HCT116 (cell line): ENCODE measurements at regions not wholly inside any gene's neighbourhood (a gene's known extent, or its start where the extent isn't known, plus 50 kb on each side); places are given as distances from the start of the nearest gene placed in this dataset.

Source experiments
- ATAC-seq: fragments of 200-7000 bp; cut with Tn5 transposase; 2 replicates; pipeline ENCODE4 v1.9.1; 2020; ENCODE audit warnings: mild to moderate bottlenecking, moderate library complexity
- BruUV-seq: library from RNA; stranded (reverse); fragments of 400-500 nt; replicated peaks from 2 replicates; lab custom pipeline; 2021; lab: Mats Ljungman, UMichigan
- CTCF ChIA-PET: fragments of 300-600 bp; sonication (Branson Sonifier 250); formaldehyde crosslinking; loops from one replicate; lab custom pipeline; 2021; ENCODE audit warnings: antibody characterized with exemption; lab: Charles Lee
- POLR2A ChIA-PET: fragments of 300-600, 350-600 bp; sonication (Branson Sonifier 250); formaldehyde crosslinking; loops from one replicate; lab custom pipeline; 2021; ENCODE audit warnings: antibody characterized with exemption; lab: Charles Lee
- RAD21 ChIA-PET, 2 experiments: fragments of 300-600 bp; sonication (Branson Sonifier 250); formaldehyde crosslinking; loops; one replicate each; lab custom pipeline; 2023; ENCODE audit warnings: low total read pairs in 2 of 2; ENCODE audit not compliant: uncharacterized antibody in 2 of 2, unreplicated experiment in 2 of 2, low non-redundant PET in 1 of 2; lab: Charles Lee
- DNase-seq: peaks from one replicate; pipeline ENCODE4 v3.0.0-alpha.2; 2010; ENCODE audit warnings: low read depth, low spot score
- H2AFZ ChIP-seq: fragments of 200-600 bp; shearing (Covaris generic), sonication (generic); 2 replicates; pipeline ENCODE4 v1.6.1; 2017; ENCODE audit warnings: low read depth, mixed run types, mixed read lengths, antibody characterized with exemption, low read length; ENCODE audit not compliant: poor library complexity, severe bottlenecking
- H3K27ac ChIP-seq: 2 replicates; pipeline ENCODE4 v1.5.1; 2012; ENCODE audit warnings: low read depth, low read length
- H3K27me3 ChIP-seq: fragments of 200-600 bp; sonication (generic); 2 replicates; pipeline ENCODE4 v1.6.1; 2016; ENCODE audit warnings: mixed run types, low read length, mixed read lengths; ENCODE audit not compliant: insufficient read depth
- H3K36me3 ChIP-seq, 2 experiments: fragments of 200-500 bp in 1 of 2; fragments of 200-600 bp in 1 of 2; sonication (Bioruptor generic) in 1 of 2; sonication (generic) in 1 of 2; 2 replicates each; pipeline versions ENCODE4 v1.5.1 to v1.6.1; 2014 to 2016; ENCODE audit warnings: low read length in 2 of 2, inconsistent platforms in 1 of 2, mixed read lengths in 1 of 2, mixed run types in 1 of 2; ENCODE audit not compliant: insufficient read depth in 2 of 2, control insufficient read depth in 1 of 2
- H3K4me1 ChIP-seq, 2 experiments: fragments of 200-600 bp in 1 of 2; sonication (generic) in 1 of 2; 2 replicates each; pipeline versions ENCODE4 v1.5.1 to v1.6.1; 2012 to 2017; ENCODE audit warnings: low read length in 2 of 2, inconsistent platforms in 1 of 2, mild to moderate bottlenecking in 1 of 2, mixed read lengths in 1 of 2, mixed run types in 1 of 2, moderate library complexity in 1 of 2; ENCODE audit not compliant: insufficient read depth in 2 of 2, control insufficient read depth in 1 of 2
- H3K4me2 ChIP-seq: fragments of 200-600 bp; sonication (generic); 2 replicates; pipeline ENCODE4 v1.6.1; 2017; ENCODE audit warnings: mixed run types, low read length, mixed read lengths
- H3K4me3 ChIP-seq, 2 experiments: fragments of 200-600 bp in 1 of 2; sonication (generic) in 1 of 2; replicated peaks in 1 of 2; 2 replicates each; pipeline ENCODE4 v1.5.1; 2011 to 2016; ENCODE audit warnings: low read length in 2 of 2, control low read depth in 1 of 2, low read depth in 1 of 2, mild to moderate bottlenecking in 1 of 2, mixed read lengths in 1 of 2, mixed run types in 1 of 2
- H3K79me2 ChIP-seq: fragments of 200-600 bp; sonication (generic); 2 replicates; pipeline ENCODE4 v1.6.1; 2017; ENCODE audit warnings: mild to moderate bottlenecking, mixed run types, low read length, moderate library complexity, mixed read lengths; ENCODE audit not compliant: insufficient read depth
- H3K9ac ChIP-seq: fragments of 200-600 bp; sonication (generic); 2 replicates; pipeline ENCODE4 v1.6.1; 2016; ENCODE audit warnings: low read length, mixed read lengths
- H3K9me2 ChIP-seq: fragments of 200-600 bp; sonication (generic), shearing (Covaris generic); 2 replicates; pipeline ENCODE4 v1.6.1; 2017; ENCODE audit warnings: mixed run types, mild to moderate bottlenecking, moderate library complexity; ENCODE audit not compliant: insufficient read depth
- H3K9me3 ChIP-seq, 2 experiments: fragments of 200-500 bp in 1 of 2; fragments of 200-600 bp in 1 of 2; sonication (Bioruptor generic) in 1 of 2; sonication (generic) in 1 of 2; 2 replicates each; pipeline ENCODE4 v1.6.1; 2014 to 2017; ENCODE audit warnings: low read length in 2 of 2, mixed read lengths in 2 of 2, inconsistent platforms in 1 of 2, low read depth in 1 of 2, mild to moderate bottlenecking in 1 of 2, mixed run types in 1 of 2, moderate library complexity in 1 of 2; ENCODE audit not compliant: control insufficient read depth in 1 of 2, insufficient read depth in 1 of 2
- H4K20me1 ChIP-seq: fragments of 200-600 bp; sonication (generic), shearing (Covaris generic); 2 replicates; pipeline ENCODE4 v1.6.1; 2017; ENCODE audit warnings: mixed run types, mild to moderate bottlenecking, moderate library complexity; ENCODE audit not compliant: insufficient read depth
- ATF3 ChIP-seq: IDR thresholded peaks from 2 replicates; pipeline ENCODE4 v1.6.1; 2012
- CEBPB ChIP-seq: IDR thresholded peaks from 2 replicates; pipeline ENCODE4 v1.6.1; 2012; ENCODE audit warnings: low read depth
- EGR1 ChIP-seq: IDR thresholded peaks from 2 replicates; pipeline ENCODE4 v1.6.1; 2012; ENCODE audit warnings: low read depth
- EZH2 ChIP-seq: fragments of 200-600 bp; sonication (generic); IDR thresholded peaks from 2 replicates; pipeline ENCODE4 v1.6.1; 2017; ENCODE audit warnings: antibody characterized with exemption, mixed run types
- EZH2phosphoT487 ChIP-seq: fragments of 200-600 bp; IDR thresholded peaks from 2 replicates; pipeline ENCODE4 v1.6.1; 2018; ENCODE audit warnings: antibody characterized with exemption, borderline replicate concordance
- JUND ChIP-seq: IDR thresholded peaks from 2 replicates; pipeline ENCODE4 v1.6.1; 2012
- MAX ChIP-seq: IDR thresholded peaks from 2 replicates; pipeline ENCODE4 v1.6.1; 2012
- POLR2AphosphoS5 ChIP-seq: IDR thresholded peaks from 2 replicates; pipeline ENCODE4 v1.6.1; 2011; ENCODE audit warnings: mild to moderate bottlenecking, low read depth, low read length, moderate library complexity
- RAD21 ChIP-seq: IDR thresholded peaks from 2 replicates; pipeline ENCODE4 v1.6.1; 2012; ENCODE audit warnings: low read depth, mild to moderate bottlenecking
- REST ChIP-seq: IDR thresholded peaks from 2 replicates; pipeline ENCODE4 v1.6.1; 2012; ENCODE audit warnings: low read depth
- SRF ChIP-seq: IDR thresholded peaks from 2 replicates; pipeline ENCODE4 v1.6.1; 2012; ENCODE audit warnings: low read depth
- YY1 ChIP-seq: IDR thresholded peaks from 2 replicates; pipeline ENCODE4 v1.6.1; 2011; ENCODE audit warnings: low read length, low read depth, moderate library complexity, mild to moderate bottlenecking; ENCODE audit not compliant: insufficient replicate concordance; ENCODE audit errors: extremely low read depth
- intact Hi-C: fragments of 100-400 bp; cut with micrococcal nuclease; formaldehyde crosslinking; loops from 2 replicates; pipeline ENCODE4 v1.10.0; 2022
- TF ChIP-seq, protein P1 (sequence below): IDR thresholded peaks from 2 replicates; pipeline ENCODE4 v1.6.1; 2011; ENCODE audit warnings: mild to moderate bottlenecking, low read length, moderate library complexity; ENCODE audit not compliant: insufficient replicate concordance; ENCODE audit errors: extremely low read depth
- TF ChIP-seq, protein P2 (sequence below), 3 experiments: fragments of 200-600 bp in 1 of 3; sonication (generic) in 1 of 3; IDR thresholded peaks in 2 of 3; conservative IDR thresholded peaks in 1 of 3; 2 replicates each; pipeline ENCODE4 v1.5.1; 2012 to 2017; ENCODE audit warnings: low read depth in 2 of 3, low read length in 2 of 3, antibody characterized with exemption in 1 of 3, borderline replicate concordance in 1 of 3, control low read depth in 1 of 3, mild to moderate bottlenecking in 1 of 3, mixed read lengths in 1 of 3, mixed run types in 1 of 3, moderate library complexity in 1 of 3; ENCODE audit not compliant: insufficient read depth in 1 of 3

DNA sequence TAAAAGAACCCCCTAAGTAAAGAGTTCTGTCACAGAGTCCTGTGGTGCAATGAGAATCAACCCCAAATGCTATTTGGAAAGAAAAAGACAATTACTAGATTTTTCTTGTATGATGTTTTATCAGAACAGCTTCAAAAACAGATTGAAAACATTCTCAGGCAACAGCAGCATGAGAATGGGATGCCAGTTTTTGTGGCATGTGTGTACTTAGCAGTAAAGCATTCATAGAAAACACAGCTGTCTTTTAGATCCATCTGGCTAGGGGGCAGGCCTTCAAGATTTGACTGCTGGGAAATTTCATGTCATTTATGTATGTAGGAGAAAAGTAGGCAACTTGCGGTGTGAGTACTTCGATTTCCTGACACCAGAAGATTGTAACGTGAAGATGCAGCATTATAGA is 170.5 kb upstream of the HTR2A start:
- no peak overlapping the region for H3K27ac ChIP-seq
- no peaks in the 10 kb centered on the region for H3K9me3 ChIP-seq
- DNase-seq (no peak), ATAC-seq (no peak)
- CTCF ChIA-PET: no interaction called here
- no peak overlapping the region for H2AFZ ChIP-seq
- no peaks in the 10 kb centered on the region for H3K79me2 ChIP-seq
- no TSS peak for BruUV-seq
- no peaks in the 10 kb centered on the region for H3K27me3 ChIP-seq
- H3K4me3 ChIP-seq: no peak overlapping the region
- H3K4me1 ChIP-seq: no peaks in the 10 kb centered on the region
- H3K4me2 ChIP-seq: no peak overlapping the region
- intact Hi-C loops: no loop called here
- POLR2A ChIA-PET: no interaction called here
- TF ChIP-seq, protein P1, sequence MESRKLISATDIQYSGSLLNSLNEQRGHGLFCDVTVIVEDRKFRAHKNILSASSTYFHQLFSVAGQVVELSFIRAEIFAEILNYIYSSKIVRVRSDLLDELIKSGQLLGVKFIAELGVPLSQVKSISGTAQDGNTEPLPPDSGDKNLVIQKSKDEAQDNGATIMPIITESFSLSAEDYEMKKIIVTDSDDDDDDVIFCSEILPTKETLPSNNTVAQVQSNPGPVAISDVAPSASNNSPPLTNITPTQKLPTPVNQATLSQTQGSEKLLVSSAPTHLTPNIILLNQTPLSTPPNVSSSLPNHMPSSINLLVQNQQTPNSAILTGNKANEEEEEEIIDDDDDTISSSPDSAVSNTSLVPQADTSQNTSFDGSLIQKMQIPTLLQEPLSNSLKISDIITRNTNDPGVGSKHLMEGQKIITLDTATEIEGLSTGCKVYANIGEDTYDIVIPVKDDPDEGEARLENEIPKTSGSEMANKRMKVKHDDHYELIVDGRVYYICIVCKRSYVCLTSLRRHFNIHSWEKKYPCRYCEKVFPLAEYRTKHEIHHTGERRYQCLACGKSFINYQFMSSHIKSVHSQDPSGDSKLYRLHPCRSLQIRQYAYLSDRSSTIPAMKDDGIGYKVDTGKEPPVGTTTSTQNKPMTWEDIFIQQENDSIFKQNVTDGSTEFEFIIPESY: no peak
- TF ChIP-seq RAD21: no peak
- TF ChIP-seq YY1: no peak
- no peak for TF ChIP-seq REST
- no peak for TF ChIP-seq CEBPB
- TF ChIP-seq EZH2: no peak
- TF ChIP-seq EZH2phosphoT487: no peak
- TF ChIP-seq POLR2AphosphoS5: no peak
- no peak for TF ChIP-seq JUND
- no peak for TF ChIP-seq MAX
- TF ChIP-seq, protein P2, sequence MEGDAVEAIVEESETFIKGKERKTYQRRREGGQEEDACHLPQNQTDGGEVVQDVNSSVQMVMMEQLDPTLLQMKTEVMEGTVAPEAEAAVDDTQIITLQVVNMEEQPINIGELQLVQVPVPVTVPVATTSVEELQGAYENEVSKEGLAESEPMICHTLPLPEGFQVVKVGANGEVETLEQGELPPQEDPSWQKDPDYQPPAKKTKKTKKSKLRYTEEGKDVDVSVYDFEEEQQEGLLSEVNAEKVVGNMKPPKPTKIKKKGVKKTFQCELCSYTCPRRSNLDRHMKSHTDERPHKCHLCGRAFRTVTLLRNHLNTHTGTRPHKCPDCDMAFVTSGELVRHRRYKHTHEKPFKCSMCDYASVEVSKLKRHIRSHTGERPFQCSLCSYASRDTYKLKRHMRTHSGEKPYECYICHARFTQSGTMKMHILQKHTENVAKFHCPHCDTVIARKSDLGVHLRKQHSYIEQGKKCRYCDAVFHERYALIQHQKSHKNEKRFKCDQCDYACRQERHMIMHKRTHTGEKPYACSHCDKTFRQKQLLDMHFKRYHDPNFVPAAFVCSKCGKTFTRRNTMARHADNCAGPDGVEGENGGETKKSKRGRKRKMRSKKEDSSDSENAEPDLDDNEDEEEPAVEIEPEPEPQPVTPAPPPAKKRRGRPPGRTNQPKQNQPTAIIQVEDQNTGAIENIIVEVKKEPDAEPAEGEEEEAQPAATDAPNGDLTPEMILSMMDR (IDR thresholded peaks at IDR 0.05 in 2 of 3, conservative IDR thresholded peaks at IDR 0.05 in 1 of 3; ENCODE audit: borderline replicate concordance in 1 of 3, insufficient read depth in 1 of 3, low read depth in 2 of 3, low read length in 2 of 3): no peak
- no peak for TF ChIP-seq ATF3
- no peak for TF ChIP-seq EGR1
- TF ChIP-seq SRF: no peak
- H3K9me2 ChIP-seq: no peaks in the 10 kb centered on the region
- no peaks in the 10 kb centered on the region for H4K20me1 ChIP-seq
- no peak overlapping the region for H3K9ac ChIP-seq
- H3K36me3 ChIP-seq: no peaks in the 10 kb centered on the region
- RAD21 ChIA-PET: no interaction called here
